ENCODE measurements at regions not wholly inside any gene's neighbourhood (a gene's known extent, or its start where the extent isn't known, plus 50 kb on each side); places are given as distances from the start of the nearest gene placed in this dataset.
"Not testable (repeated sequence)": the region's sequence is repeated elsewhere in the genome, so short reads cannot be mapped to it uniquely, and the experiment has no call there.

DNA sequence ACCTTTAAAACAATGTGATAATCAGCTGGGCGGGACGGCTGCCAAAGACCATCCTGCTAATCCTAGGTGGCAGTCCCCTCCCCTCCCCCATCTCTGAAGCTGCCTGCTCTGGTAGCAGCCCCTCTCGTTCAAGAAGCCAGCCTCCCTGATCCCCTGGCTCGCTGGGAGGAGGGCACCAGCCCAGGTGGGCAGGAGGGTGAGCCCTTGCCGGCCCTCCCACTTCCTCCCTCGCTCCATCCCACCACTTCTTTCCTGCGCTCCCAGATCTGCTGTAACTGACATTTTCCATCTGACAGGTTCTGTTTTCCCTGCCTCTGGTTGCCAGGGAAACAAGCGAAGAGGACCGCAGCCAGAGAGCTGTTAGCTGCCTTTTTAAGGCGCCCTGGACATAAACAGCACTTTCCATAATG, 155.7 kb upstream of the TNRC6C start:
- Mint-ChIP-seq H3K36me3 (ENCODE audit: low read depth) (no peaks in the 10 kb centered on the region), H3K27ac (no peak overlapping the region), H3K9me3 (no peaks in the 10 kb centered on the region), H3K27me3 (peaks cover 47% of the 10 kb centered on the region), H3K4me3 (no peak overlapping the region), H3K4me1 (no peaks in the 10 kb centered on the region)
- ATAC-seq (ENCODE audit: low read depth) (no peak), DNase-seq (no peak)
- TF ChIP-seq CTCF (IDR thresholded peaks at IDR 0.05), result no peak
- ChIA-PET POLR2A (no interaction called here), CTCF (no interaction called here)
- intact Hi-C loops (cut with micrococcal nuclease), result no loop called here

DNA sequence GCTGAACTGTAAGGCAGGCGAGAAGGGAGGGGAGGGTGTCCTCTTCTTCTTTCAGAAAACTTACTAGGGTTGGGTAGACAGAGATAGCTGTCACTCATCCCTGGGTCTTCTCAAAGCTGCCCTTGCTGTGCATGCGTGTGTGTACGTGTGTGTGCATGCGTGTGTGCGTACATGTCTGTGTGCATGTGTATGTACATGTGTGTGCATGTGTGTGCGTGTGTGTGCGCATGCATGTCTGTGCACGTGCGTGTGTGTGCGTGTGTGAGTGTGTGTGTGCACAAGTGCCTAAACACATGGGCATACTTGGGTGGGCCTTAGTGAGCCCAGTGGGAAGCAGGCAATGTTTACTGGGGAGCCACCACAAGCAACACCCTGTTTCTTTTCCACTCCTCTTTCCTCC, 154.8 kb upstream of the TNRC6C start:
- H3K27ac Mint-ChIP-seq, result no peak overlapping the region
- ATAC-seq (ENCODE audit: low read depth), result no peak
- no peak for DNase-seq

GRCh38 chr17:77804796-77805426, 153.6 kb upstream of the TNRC6C start:
- intact Hi-C loops (cut with micrococcal nuclease), result no loop called here
- no peaks in the 10 kb centered on the region for H3K9me3 Mint-ChIP-seq
- no peak overlapping the region for H3K4me3 Mint-ChIP-seq
- POLR2A ChIA-PET, result interaction anchor here (0.6 kb wide), 2 partner anchors 41 to 154 kb away, joined by 3 to 8 read pairs; partner anchors contain the start of gene TNRC6C
- no peaks in the 10 kb centered on the region for H3K4me1 Mint-ChIP-seq
- no peaks in the 10 kb centered on the region for H3K36me3 Mint-ChIP-seq (ENCODE audit: low read depth)
- ATAC-seq (ENCODE audit: low read depth) (no peak), DNase-seq (no peak)
- TF ChIP-seq CTCF (IDR thresholded peaks at IDR 0.05), result no peak
- no peak overlapping the region for H3K27ac Mint-ChIP-seq
- CTCF ChIA-PET, result no interaction called here
- peaks cover 33% of the 10 kb centered on the region for H3K27me3 Mint-ChIP-seq

More for the DNA sequence above, 154.8 kb upstream of the TNRC6C start:
- no peak for TF ChIP-seq CTCF (IDR thresholded peaks at IDR 0.05)
- H3K4me3 Mint-ChIP-seq, result no peak overlapping the region
- ChIA-PET CTCF (no interaction called here), POLR2A (no interaction called here)
- intact Hi-C loops (cut with micrococcal nuclease), result no loop called here
- peaks cover 41% of the 10 kb centered on the region for H3K27me3 Mint-ChIP-seq
- no peaks in the 10 kb centered on the region for H3K9me3 Mint-ChIP-seq
- H3K36me3 Mint-ChIP-seq (ENCODE audit: low read depth), result no peaks in the 10 kb centered on the region
- H3K4me1 Mint-ChIP-seq, result no peaks in the 10 kb centered on the region

DNA sequence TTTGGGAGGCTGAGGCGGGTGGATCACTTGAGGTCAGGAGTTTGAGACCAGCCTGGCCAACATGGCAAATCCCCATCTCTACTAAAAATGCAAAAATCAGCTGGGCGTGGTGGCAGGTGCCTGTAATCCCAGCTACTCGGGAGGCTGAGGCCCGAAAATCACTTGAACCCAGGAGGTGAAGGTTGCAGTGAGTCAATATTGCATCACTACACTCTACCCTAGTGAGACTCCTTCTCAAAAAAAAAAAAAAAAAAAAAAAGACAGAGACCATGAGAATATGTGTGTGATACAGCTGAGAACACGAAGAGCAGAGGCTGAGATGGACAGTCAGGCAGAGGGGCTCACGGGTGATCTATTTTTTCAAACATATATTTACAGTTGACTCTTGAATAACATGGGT, 152.5 kb upstream of the TNRC6C start:
- intact Hi-C loops (cut with micrococcal nuclease); DNase-seq; ATAC-seq (ENCODE audit: low read depth); H3K4me1 Mint-ChIP-seq; H3K9me3 Mint-ChIP-seq; CTCF ChIA-PET; H3K27ac Mint-ChIP-seq; H3K36me3 Mint-ChIP-seq (ENCODE audit: low read depth); POLR2A ChIA-PET; H3K4me3 Mint-ChIP-seq: not testable (repeated sequence)
- peaks cover 28% of the 10 kb centered on the region for H3K27me3 Mint-ChIP-seq

- ATAC-seq (ENCODE audit: low read depth) (no peak), DNase-seq (no peak)
- ChIA-PET POLR2A (interaction anchor here (0.7 kb wide), 1 partner anchor 130 kb away, joined by 6 read pairs; no protein-coding TSS in a partner anchor), CTCF (no interaction called here)
- Mint-ChIP-seq H3K27ac (no peak overlapping the region), H3K9me3 (no peaks in the 10 kb centered on the region), H3K4me3 (no peak overlapping the region), H3K27me3 (peaks cover 24% of the 10 kb centered on the region), H3K4me1 (no peaks in the 10 kb centered on the region), H3K36me3 (ENCODE audit: low read depth) (no peaks in the 10 kb centered on the region)
- intact Hi-C loops (cut with micrococcal nuclease), result no loop called here
- no peak for TF ChIP-seq CTCF (IDR thresholded peaks at IDR 0.05)
These were observed 151.3 kb upstream of the TNRC6C start for GRCh38 chr17:77807051-77807745.

Data from activated B cell treated with CpG ODN at 0.5 μM for 24 hours (primary cell).